ENCODE measurements at regions not wholly inside any gene's neighbourhood (a gene's known extent, or its start where the extent isn't known, plus 50 kb on each side); places are given as distances from the start of the nearest gene placed in this dataset.

DNA sequence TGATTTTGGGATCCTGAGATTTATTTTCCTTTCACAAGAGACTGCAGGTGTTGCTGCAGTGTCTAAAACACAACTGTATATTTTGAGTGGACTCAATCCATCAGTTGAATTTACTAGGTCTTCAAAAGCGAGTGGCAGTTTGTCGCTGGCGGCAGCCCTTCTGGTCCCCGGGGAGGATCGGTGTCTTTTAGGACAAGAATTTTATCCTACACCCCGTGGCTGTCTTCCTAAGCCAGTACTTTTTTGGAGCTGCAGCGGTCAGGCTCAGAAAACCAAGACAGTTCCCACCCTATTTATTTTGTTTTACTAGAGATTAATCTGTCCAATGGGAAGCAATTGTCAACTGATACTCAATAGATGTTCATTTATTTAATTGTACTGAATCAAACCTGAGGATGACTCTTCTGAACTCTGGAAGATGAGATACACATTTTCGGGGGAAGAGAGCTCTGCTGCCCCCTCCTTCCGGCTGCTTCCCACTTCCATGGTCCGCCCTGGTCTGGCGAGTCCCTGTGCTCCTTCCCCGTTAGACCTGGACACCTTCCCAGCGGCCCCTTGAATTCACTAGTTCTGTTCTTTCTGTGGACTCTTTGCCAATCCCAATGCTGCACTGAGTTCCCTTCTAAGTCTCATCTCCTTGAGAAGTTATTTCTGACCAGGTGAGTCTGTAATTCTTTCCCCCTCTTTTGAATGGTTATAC lies 90.6 kb downstream of the ERMARD start:
- Histone ChIP-seq H3K36me3 (ENCODE audit: insufficient read depth, low read length) (no peaks in the 10 kb centered on the region), H3K27me3 (ENCODE audit: insufficient read depth, low read length) (no peaks in the 10 kb centered on the region), H3K4me1 (ENCODE audit: insufficient read depth, low read length) (no peaks in the 10 kb centered on the region), H3K4me3 (ENCODE audit: low read length) (no peak overlapping the region), H3K9me3 (ENCODE audit: insufficient read depth, low read depth, low read length) (no peaks in the 10 kb centered on the region), H3K9ac (ENCODE audit: low read depth, low read length) (no peak overlapping the region), H3K27ac (ENCODE audit: low read depth, low read length) (no peak overlapping the region)
- 93% methylated on average over 13 of the region's 13 CpGs for WGBS

DNA sequence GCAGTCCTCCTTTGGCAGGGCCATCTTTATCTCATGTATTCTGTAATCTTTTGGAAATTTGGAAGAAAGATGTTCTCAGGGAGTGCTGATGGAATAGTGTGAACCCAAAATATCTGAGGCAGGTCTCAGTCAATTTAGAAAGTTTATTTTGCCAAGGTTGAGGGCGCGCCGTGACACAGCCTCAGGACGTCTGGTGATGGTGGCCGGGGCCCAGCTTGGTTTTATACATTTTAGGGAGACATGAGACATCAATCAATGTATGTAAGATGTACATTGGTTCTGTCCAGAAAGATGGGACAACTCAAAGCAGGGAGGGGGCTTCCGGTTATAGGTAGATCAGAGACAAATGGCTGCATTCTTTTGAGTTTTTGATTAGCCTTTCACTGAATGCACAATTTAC lies 89.8 kb downstream of the ERMARD start:
- no peaks in the 10 kb centered on the region for H3K27me3 ChIP-seq (ENCODE audit: insufficient read depth, low read length)
- no peak overlapping the region for H3K9ac ChIP-seq (ENCODE audit: low read depth, low read length)
- no peaks in the 10 kb centered on the region for H3K4me1 ChIP-seq (ENCODE audit: insufficient read depth, low read length)
- no peak overlapping the region for H3K27ac ChIP-seq (ENCODE audit: low read depth, low read length)
- H3K9me3 ChIP-seq (ENCODE audit: insufficient read depth, low read depth, low read length), result no peaks in the 10 kb centered on the region
- H3K36me3 ChIP-seq (ENCODE audit: insufficient read depth, low read length), result no peaks in the 10 kb centered on the region
- 96% methylated on average over 6 of the region's 6 CpGs for WGBS
- H3K4me3 ChIP-seq (ENCODE audit: low read length), result no peak overlapping the region

DNA sequence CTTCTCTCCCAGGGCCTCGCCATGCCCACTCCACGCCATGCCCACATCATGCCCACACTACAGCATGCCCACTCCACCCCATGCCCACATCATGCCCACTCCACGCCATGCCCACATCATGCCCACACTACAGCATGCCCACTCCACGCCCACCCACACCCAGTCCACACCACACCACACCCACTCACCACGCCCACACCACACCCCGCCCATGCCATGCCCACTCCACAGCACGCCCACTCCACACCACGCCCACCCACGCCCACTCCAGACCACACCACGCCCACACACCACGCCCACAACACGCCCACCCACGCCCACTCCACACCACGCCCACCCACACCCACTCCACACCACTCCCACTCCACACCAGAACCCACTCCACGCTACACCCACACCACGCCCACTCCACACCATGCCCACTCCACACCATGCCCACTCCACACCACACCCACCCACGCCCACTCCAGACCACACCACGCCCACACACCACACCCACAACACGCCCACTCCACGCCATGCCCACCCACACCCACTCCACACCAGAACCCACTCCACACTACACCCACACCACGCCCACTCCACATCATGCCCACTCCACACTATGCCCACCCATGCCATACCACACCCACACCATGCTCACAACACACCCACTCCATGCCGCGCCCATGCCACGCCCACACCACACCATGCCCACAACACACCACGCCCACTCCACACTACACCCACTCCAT lies 88.6 kb downstream of the ERMARD start:
- Histone ChIP-seq H3K27ac (ENCODE audit: low read depth, low read length) (no peak overlapping the region), H3K9me3 (ENCODE audit: insufficient read depth, low read depth, low read length) (no peaks in the 10 kb centered on the region), H3K36me3 (ENCODE audit: insufficient read depth, low read length) (no peaks in the 10 kb centered on the region), H3K9ac (ENCODE audit: low read depth, low read length) (no peak overlapping the region), H3K4me1 (ENCODE audit: insufficient read depth, low read length) (no peaks in the 10 kb centered on the region), H3K4me3 (ENCODE audit: low read length) (no peak overlapping the region), H3K27me3 (ENCODE audit: insufficient read depth, low read length) (no peaks in the 10 kb centered on the region; the same call in 1 of the 2 replicates)
- WGBS, result 93% methylated on average over 25 of the region's 25 CpGs

DNA sequence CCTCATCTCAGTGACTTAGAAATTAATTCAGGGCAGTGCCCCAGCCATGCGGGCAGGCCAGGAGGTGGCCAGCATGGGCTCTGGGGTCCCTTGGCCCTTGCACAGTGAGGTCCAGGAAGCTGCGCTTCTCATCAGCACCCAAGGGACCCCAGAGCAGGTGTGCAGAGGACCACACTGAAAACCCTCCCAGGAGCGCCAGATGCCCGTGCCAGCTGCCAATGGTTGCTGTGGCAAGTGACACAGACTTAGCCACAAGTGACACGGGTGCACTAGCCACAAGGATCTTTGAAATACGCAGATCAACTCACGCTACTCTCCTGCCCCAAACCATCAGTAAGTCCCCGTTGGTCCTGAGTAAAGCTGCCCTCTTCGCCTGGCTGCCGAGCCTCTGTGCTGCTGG lies 88.1 kb downstream of the ERMARD start:
- Histone ChIP-seq H3K9ac (ENCODE audit: low read depth, low read length) (no peak overlapping the region), H3K27ac (ENCODE audit: low read depth, low read length) (no peak overlapping the region), H3K9me3 (ENCODE audit: insufficient read depth, low read depth, low read length) (no peaks in the 10 kb centered on the region), H3K27me3 (ENCODE audit: insufficient read depth, low read length) (no peaks in the 10 kb centered on the region; the same call in 1 of the 2 replicates), H3K4me3 (ENCODE audit: low read length) (no peak overlapping the region), H3K36me3 (ENCODE audit: insufficient read depth, low read length) (no peaks in the 10 kb centered on the region), H3K4me1 (ENCODE audit: insufficient read depth, low read length) (no peaks in the 10 kb centered on the region)
- 95% methylated on average over 10 of the region's 10 CpGs for WGBS

DNA sequence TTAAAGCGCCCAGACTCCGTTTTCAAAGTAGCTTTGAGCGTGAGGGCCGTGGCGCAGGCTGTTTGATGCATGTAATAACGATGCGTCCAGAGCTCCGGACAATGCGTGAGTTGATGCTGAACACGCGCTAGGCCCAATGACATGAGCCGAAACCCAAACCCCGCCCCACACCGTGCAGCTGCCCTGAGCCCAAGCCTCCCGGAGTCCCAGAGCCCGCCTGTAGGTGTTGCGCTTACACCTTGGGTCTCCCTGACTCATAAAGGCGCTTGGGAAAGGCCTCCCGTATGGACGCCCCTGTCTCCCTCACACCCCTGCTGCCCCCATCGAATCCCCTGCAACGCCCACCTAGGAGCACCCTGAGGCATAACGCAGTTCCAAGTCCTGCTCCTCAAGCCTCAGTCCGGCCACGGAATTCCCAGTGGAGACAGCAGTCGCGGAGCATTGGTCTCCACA lies 87.6 kb downstream of the ERMARD start:
- Histone ChIP-seq H3K4me3 (ENCODE audit: low read length) (no peak overlapping the region), H3K27ac (ENCODE audit: low read depth, low read length) (no peak overlapping the region), H3K9me3 (ENCODE audit: insufficient read depth, low read depth, low read length) (no peaks in the 10 kb centered on the region), H3K4me1 (ENCODE audit: insufficient read depth, low read length) (no peaks in the 10 kb centered on the region), H3K9ac (ENCODE audit: low read depth, low read length) (no peak overlapping the region), H3K27me3 (ENCODE audit: insufficient read depth, low read length) (no peaks in the 10 kb centered on the region; the same call in 1 of the 2 replicates), H3K36me3 (ENCODE audit: insufficient read depth, low read length) (no peaks in the 10 kb centered on the region)
- whole genome bisulfite sequencing, result 94% methylated on average over 27 of the region's 27 CpGs

DNA sequence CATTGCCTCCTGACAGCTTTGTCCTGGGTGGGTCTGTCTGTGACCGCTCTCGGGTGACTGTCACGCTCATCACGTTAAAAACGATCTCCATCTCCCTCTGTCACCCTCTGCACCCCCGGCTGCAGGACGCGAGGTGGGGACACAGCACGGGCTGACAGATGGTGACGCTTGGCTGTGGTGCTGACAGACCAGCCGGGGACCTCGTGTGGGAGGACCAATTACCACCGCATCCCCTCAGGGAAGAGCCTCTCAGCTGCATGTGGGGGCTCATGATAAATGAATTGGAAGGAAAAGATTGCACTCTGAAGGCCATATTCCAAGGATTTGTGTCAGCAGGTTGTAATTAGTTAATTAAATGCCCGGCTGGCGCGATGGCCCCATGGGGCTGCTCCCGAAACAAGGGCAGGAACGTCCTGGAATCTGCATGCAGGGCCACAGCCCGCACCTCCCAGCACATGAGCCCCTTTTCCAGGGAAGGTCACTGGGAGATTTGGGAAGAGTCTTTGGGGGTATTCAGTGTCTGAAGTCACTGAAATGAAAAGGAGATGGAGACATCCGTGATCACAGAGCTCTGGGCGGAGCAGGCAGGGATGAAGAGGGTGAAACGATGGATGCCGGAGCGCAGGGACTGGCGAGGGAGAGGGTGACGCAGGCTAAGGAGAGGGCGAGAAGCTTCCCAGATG lies 87.1 kb downstream of the ERMARD start:
- no peaks in the 10 kb centered on the region for H3K9me3 ChIP-seq (ENCODE audit: insufficient read depth, low read depth, low read length)
- no peaks in the 10 kb centered on the region for H3K36me3 ChIP-seq (ENCODE audit: insufficient read depth, low read length)
- H3K27me3 ChIP-seq (ENCODE audit: insufficient read depth, low read length), result no peaks in the 10 kb centered on the region; the same call in 1 of the 2 replicates
- no peak overlapping the region for H3K9ac ChIP-seq (ENCODE audit: low read depth, low read length)
- H3K4me3 ChIP-seq (ENCODE audit: low read length), result no peak overlapping the region
- no peaks in the 10 kb centered on the region for H3K4me1 ChIP-seq (ENCODE audit: insufficient read depth, low read length)
- WGBS, result 95% methylated on average over 27 of the region's 27 CpGs
- no peak overlapping the region for H3K27ac ChIP-seq (ENCODE audit: low read depth, low read length)

DNA sequence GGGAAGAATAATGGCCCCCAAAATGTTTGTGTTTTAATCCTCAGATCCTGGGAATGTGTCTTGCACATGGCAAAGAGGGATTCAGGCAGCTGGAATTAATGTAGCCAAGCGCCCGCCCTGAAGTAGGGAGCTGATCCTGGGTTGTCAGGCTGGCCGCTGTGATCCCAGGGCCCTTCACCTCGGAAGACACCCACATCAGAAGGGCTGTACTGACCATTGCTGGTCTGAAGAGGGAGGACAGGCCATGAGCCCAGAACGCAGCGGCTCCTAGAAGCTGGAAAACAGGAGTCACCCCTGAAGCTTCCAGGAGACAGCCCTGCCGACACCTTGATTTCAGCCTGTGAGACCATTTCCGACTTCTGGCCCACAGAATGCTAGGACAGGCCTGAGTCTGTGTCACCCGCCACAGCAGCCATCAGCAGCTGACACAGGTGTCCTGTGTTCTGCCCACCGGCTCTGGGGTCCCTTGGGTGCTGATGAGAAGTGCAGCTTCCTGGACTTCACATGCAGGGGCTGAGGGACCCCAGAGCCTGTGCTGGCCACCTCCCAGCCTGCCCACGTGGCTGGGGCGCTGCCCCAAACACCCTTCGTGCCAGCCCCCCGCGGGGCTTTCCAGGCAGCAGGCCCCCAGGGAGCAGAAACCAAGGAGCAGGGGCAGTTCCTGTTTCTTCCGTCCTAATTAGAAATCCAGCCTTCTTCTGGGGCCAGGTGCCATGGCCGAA lies 86.3 kb downstream of the ERMARD start:
- no peak overlapping the region for H3K4me3 ChIP-seq (ENCODE audit: low read length)
- H3K27me3 ChIP-seq (ENCODE audit: insufficient read depth, low read length), result no peaks in the 10 kb centered on the region; the same call in 1 of the 2 replicates
- H3K9me3 ChIP-seq (ENCODE audit: insufficient read depth, low read depth, low read length), result no peaks in the 10 kb centered on the region
- H3K27ac ChIP-seq (ENCODE audit: low read depth, low read length), result no peak overlapping the region
- H3K36me3 ChIP-seq (ENCODE audit: insufficient read depth, low read length), result no peaks in the 10 kb centered on the region
- WGBS, result 91% methylated on average over 17 of the region's 17 CpGs
- no peaks in the 10 kb centered on the region; the same call in 1 of the 2 replicates for H3K4me1 ChIP-seq (ENCODE audit: insufficient read depth, low read length)
- H3K9ac ChIP-seq (ENCODE audit: low read depth, low read length), result no peak overlapping the region

DNA sequence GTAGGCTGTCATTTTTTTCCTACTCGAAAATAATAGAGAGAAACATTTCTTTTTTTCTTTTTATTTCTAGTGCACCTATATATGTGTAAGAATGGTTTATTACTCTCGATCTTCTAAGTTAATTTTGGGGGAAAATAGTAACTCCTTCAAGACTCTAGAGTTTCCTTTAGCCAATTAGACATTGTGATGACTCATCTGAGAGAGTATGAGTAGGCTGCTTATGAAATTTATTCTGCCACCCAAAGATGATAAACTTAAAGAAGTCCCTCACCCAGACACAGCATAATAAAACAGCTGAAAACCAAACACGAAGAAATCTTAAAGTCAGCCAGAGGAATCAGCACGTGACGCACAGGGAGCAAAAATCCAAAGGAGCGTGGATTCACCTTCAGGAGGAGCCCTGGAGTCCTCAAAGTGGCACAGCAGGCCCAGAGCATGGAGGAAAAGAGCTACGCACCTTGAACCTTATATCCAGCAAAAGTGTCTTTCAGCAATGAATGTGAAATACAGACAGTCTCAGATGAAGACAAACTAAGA lies 81.9 kb downstream of the ERMARD start:
- H3K4me1 ChIP-seq (ENCODE audit: insufficient read depth, low read length), result peaks cover 4% of the 10 kb centered on the region; the same call in 1 of the 2 replicates
- no peaks in the 10 kb centered on the region for H3K36me3 ChIP-seq (ENCODE audit: insufficient read depth, low read length)
- no peaks in the 10 kb centered on the region; the same call in 1 of the 2 replicates for H3K27me3 ChIP-seq (ENCODE audit: insufficient read depth, low read length)
- no peak overlapping the region for H3K27ac ChIP-seq (ENCODE audit: low read depth, low read length)
- H3K4me3 ChIP-seq (ENCODE audit: low read length), result no peak overlapping the region
- 94% methylated on average over 6 of the region's 7 CpGs for whole genome bisulfite sequencing
- no peaks in the 10 kb centered on the region for H3K9me3 ChIP-seq (ENCODE audit: insufficient read depth, low read depth, low read length)
- H3K9ac ChIP-seq (ENCODE audit: low read depth, low read length), result no peak overlapping the region

DNA sequence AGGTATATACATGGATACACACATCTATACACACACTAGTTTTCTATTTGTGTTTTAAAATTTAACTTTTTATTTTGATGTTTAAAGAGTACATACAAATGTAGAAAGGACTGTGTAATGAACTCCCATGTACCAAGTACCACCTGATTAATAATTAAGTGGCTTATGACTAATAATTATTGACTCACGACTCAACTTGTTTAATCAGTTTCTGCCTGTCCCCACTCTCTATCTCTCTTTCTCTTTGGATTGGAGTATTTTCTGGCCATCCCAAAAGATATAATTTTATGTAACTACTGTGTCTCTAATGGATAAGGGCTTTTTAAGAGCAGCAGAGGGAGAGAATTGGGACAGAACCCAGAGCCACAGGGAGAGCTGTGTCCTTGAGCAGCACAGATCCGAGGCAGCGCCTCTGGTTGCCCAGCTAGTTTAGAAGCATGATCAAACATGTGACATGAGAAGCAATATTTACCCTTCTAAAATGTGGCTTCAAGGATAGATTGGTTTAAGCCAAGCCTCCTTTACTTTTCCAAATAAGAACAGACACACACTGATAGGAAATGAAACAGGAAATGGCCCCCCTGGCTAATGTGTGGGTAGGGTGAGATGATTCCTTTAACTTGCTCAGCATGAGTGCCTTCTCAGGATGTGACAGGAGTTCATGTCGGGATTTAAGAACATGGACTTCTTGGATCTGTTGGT lies 81.0 kb downstream of the ERMARD start:
- 68% methylated on average over 3 of the region's 4 CpGs for WGBS
- Histone ChIP-seq H3K27ac (ENCODE audit: low read depth, low read length) (no peak overlapping the region), H3K4me3 (ENCODE audit: low read length) (no peak overlapping the region), H3K9ac (ENCODE audit: low read depth, low read length) (no peak overlapping the region), H3K36me3 (ENCODE audit: insufficient read depth, low read length) (no peaks in the 10 kb centered on the region), H3K27me3 (ENCODE audit: insufficient read depth, low read length) (no peaks in the 10 kb centered on the region; the same call in none of the 2 replicates), H3K9me3 (ENCODE audit: insufficient read depth, low read depth, low read length) (no peaks in the 10 kb centered on the region), H3K4me1 (ENCODE audit: insufficient read depth, low read length) (peaks cover 9% of the 10 kb centered on the region; the same call in 1 of the 2 replicates)

Data from HUES64 (cell line).